ENCODE measurements at regions not wholly inside any gene's neighbourhood (a gene's known extent, or its start where the extent isn't known, plus 50 kb on each side); places are given as distances from the start of the nearest gene placed in this dataset.
A peak's percentile ranks its signal among the peaks of the same experiment; 100 is the strongest.

DNA sequence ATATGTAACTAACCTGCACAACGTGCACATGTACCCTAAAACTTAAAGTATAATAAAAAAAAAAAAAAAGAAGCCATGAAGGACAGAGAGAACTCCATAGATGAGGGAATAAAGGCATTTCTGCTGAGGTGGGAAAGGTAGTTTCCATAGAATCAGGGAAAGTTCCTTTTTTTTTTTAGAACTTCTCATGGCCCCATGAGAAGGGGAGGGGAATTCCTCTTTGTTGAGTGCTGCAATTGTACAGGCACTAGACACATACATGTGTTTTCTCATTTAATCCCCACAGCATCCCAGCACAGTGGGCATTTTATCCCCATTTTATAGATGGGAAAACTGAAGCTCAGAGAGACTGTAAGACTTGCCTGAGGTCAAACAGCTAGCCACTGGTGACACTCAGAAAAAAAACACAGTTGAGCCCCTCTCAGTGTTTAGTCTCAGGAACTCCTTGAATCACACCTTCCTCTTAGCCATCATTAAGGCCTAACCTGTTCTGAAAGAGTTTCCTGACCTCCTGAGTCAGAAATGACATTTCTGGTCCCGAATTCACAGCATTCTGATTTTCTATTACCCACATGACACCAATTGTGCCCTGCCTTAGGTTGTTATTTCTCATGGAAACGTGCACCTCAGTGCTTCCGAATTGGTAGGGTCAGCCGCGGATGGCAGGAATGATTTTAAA, 189.3 kb upstream of the G2E3 start:
- ChIA-PET CTCF (interaction anchor here (0.6 kb wide), 1 partner anchor 325 kb away, joined by 3 read pairs; no protein-coding TSS in a partner anchor), POLR2A (no interaction called here)
- H3K4me3 Mint-ChIP-seq (ENCODE audit: unreplicated experiment), result no peak overlapping the region
- peaks cover 19% of the 10 kb centered on the region for H3K27me3 Mint-ChIP-seq (ENCODE audit: insufficient read depth, unreplicated experiment)
- no TSS peak for BruUV-seq (replicated peaks)
- intact Hi-C loops (cut with micrococcal nuclease), result no loop called here
- DNase-seq (ENCODE audit: unreplicated experiment), result no peak
- H3K4me1 Mint-ChIP-seq (ENCODE audit: insufficient read depth, unreplicated experiment), result no peaks in the 10 kb centered on the region
- no peaks in the 10 kb centered on the region for H3K9me3 Mint-ChIP-seq (ENCODE audit: unreplicated experiment)
- no peaks in the 10 kb centered on the region for H3K36me3 Mint-ChIP-seq (ENCODE audit: insufficient read depth, unreplicated experiment)
- H3K27ac Mint-ChIP-seq (ENCODE audit: low read depth, unreplicated experiment), result no peak overlapping the region
- TF ChIP-seq, protein P1, sequence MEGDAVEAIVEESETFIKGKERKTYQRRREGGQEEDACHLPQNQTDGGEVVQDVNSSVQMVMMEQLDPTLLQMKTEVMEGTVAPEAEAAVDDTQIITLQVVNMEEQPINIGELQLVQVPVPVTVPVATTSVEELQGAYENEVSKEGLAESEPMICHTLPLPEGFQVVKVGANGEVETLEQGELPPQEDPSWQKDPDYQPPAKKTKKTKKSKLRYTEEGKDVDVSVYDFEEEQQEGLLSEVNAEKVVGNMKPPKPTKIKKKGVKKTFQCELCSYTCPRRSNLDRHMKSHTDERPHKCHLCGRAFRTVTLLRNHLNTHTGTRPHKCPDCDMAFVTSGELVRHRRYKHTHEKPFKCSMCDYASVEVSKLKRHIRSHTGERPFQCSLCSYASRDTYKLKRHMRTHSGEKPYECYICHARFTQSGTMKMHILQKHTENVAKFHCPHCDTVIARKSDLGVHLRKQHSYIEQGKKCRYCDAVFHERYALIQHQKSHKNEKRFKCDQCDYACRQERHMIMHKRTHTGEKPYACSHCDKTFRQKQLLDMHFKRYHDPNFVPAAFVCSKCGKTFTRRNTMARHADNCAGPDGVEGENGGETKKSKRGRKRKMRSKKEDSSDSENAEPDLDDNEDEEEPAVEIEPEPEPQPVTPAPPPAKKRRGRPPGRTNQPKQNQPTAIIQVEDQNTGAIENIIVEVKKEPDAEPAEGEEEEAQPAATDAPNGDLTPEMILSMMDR (IDR thresholded peaks at IDR 0.05; ENCODE audit: unreplicated experiment), result no peak

DNA sequence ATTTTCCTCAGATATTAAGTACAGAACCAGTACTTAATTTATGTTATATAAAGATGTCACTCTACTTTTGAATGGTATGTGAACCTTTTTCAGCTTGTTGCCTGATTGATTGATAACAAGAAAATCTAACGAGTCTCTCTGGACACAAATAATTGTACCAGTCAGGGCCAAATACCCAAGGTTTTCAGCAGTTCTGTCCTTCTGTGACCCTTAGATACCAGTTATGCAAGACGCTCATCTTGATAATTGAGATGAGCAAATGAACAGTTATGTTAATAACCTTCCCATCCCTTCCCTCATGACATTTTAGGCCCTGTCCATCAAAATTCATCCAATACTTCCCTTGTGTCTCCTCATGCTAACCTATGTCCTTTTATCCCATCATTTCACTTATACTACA, 185.9 kb upstream of the G2E3 start:
- H3K27ac Mint-ChIP-seq (ENCODE audit: low read depth, unreplicated experiment), result no peak overlapping the region
- CTCF ChIA-PET, result interaction anchor here (1.0 to 5.2 kb wide), 6 partner anchors 11 to 89 kb away, joined by 3 to 52 read pairs (median 6); no protein-coding TSS in a partner anchor
- BruUV-seq (replicated peaks), result no TSS peak
- TF ChIP-seq, protein P1 (IDR thresholded peaks at IDR 0.05; ENCODE audit: unreplicated experiment), result no peak
- POLR2A ChIA-PET, result no interaction called here
- intact Hi-C loops (cut with micrococcal nuclease), result no loop called here
- H3K4me1 Mint-ChIP-seq (ENCODE audit: insufficient read depth, unreplicated experiment), result no peaks in the 10 kb centered on the region
- no peak overlapping the region for H3K4me3 Mint-ChIP-seq (ENCODE audit: unreplicated experiment)
- DNase-seq (ENCODE audit: unreplicated experiment), result no peak
- H3K27me3 Mint-ChIP-seq (ENCODE audit: insufficient read depth, unreplicated experiment), result peaks cover 24% of the 10 kb centered on the region
- H3K36me3 Mint-ChIP-seq (ENCODE audit: insufficient read depth, unreplicated experiment), result no peaks in the 10 kb centered on the region
- H3K9me3 Mint-ChIP-seq (ENCODE audit: unreplicated experiment), result no peaks in the 10 kb centered on the region

DNA sequence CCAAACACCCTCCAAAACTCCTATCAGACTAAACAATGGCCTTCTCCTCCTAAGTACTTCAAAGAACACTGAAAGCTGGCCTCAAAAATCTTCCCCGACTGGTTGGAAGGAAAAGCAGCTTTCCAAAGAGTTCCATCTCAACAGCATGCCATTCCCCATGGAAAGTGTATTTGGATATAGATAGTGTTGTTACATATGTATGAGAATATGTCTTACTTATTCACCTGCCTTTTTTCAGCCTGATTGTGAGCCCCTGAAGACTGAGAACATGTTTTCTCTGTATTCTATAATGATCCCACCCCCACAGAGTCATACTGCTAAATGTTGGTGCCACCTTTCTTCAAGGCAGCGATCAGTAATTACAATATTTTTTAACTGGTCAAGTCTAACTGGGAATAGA, 185.4 kb upstream of the G2E3 start:
- DNase-seq (ENCODE audit: unreplicated experiment), result no peak
- TF ChIP-seq, protein P1 (IDR thresholded peaks at IDR 0.05; ENCODE audit: unreplicated experiment), result no peak
- POLR2A ChIA-PET, result interaction anchor here (0.7 to 1.0 kb wide), 2 partner anchors 185 to 413 kb away, joined by 3 read pairs; partner anchors contain the start of gene G2E3
- H3K4me1 Mint-ChIP-seq (ENCODE audit: insufficient read depth, unreplicated experiment), result no peaks in the 10 kb centered on the region
- no peaks in the 10 kb centered on the region for H3K9me3 Mint-ChIP-seq (ENCODE audit: unreplicated experiment)
- H3K4me3 Mint-ChIP-seq (ENCODE audit: unreplicated experiment), result no peak overlapping the region
- no TSS peak for BruUV-seq (replicated peaks)
- H3K36me3 Mint-ChIP-seq (ENCODE audit: insufficient read depth, unreplicated experiment), result no peaks in the 10 kb centered on the region
- intact Hi-C loops (cut with micrococcal nuclease), result no loop called here
- H3K27me3 Mint-ChIP-seq (ENCODE audit: insufficient read depth, unreplicated experiment), result peaks cover 28% of the 10 kb centered on the region
- CTCF ChIA-PET, result interaction anchor here (0.5 to 5.2 kb wide), 10 partner anchors 11 to 890 kb away, joined by 3 to 52 read pairs (median 6); no protein-coding TSS in a partner anchor
- no peak overlapping the region for H3K27ac Mint-ChIP-seq (ENCODE audit: low read depth, unreplicated experiment)

DNA sequence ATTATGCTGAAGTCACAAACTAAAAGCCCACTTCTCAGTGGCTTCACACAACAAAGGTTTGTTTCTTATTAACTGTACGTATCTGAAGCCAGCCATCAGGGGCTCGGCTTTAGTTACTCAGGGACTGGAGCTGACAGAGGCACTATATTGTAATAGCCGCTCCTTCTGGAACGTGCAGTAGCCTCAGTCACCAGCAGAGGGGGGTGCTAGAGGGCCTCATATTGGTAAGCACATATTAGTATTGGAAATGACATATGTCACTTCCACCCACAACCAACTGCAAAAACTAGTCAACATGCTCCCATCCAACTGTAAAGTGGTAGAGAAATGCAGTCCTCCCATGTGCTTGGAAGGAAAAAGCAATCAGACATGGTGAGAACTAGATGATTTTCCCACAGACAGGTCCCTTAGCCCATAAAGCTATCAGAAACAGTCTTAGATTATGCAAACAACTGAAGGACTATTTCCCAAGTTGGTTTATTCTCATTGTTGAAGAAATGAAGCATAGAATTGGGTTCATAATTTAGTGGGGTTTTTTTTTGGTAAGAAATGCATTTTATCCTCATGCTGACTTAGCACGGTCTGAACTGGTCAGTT, 183.6 kb upstream of the G2E3 start:
- peak; percentile 68 for DNase-seq (ENCODE audit: unreplicated experiment)
- TF ChIP-seq, protein P1 (IDR thresholded peaks at IDR 0.05; ENCODE audit: unreplicated experiment), result peak; percentile 82
- no peak overlapping the region for H3K4me3 Mint-ChIP-seq (ENCODE audit: unreplicated experiment)
- no peaks in the 10 kb centered on the region for H3K9me3 Mint-ChIP-seq (ENCODE audit: unreplicated experiment)
- H3K4me1 Mint-ChIP-seq (ENCODE audit: insufficient read depth, unreplicated experiment), result no peaks in the 10 kb centered on the region
- intact Hi-C loops (cut with micrococcal nuclease), result loop anchor here (1.0 kb wide), 1 partner anchor 68 kb away; no protein-coding TSS in a partner anchor
- H3K27me3 Mint-ChIP-seq (ENCODE audit: insufficient read depth, unreplicated experiment), result peaks cover 47% of the 10 kb centered on the region
- BruUV-seq (replicated peaks), result no TSS peak
- H3K36me3 Mint-ChIP-seq (ENCODE audit: insufficient read depth, unreplicated experiment), result no peaks in the 10 kb centered on the region
- no peak overlapping the region for H3K27ac Mint-ChIP-seq (ENCODE audit: low read depth, unreplicated experiment)
- POLR2A ChIA-PET, result interaction anchor here (0.5 kb wide), 1 partner anchor 10 kb away, joined by 3 read pairs; no protein-coding TSS in a partner anchor
- CTCF ChIA-PET, result interaction anchor here (0.6 to 5.2 kb wide), 26 partner anchors 9 to 438 kb away, joined by 3 to 52 read pairs (median 4); no protein-coding TSS in a partner anchor
